Testis (tissue), 2 donors: ENCODE measurements at regions not wholly inside any gene's neighbourhood (a gene's known extent, or its start where the extent isn't known, plus 50 kb on each side); places are given as distances from the start of the nearest gene placed in this dataset.

Experiments used
- DNase-seq: peaks from one replicate; pipeline ENCODE4 v3.0.0-alpha.2; 2019
- H3K27ac ChIP-seq, 2 donors: fragments of 200-600 bp; sonication (generic); one replicate each; pipeline ENCODE4 v1.5.1; 2019
- H3K27me3 ChIP-seq: fragments of 200-600 bp; sonication (generic); one replicate; pipeline ENCODE4 v1.5.1; 2019
- H3K36me3 ChIP-seq: fragments of 200-600 bp; sonication (generic); one replicate; pipeline ENCODE4 v1.5.1; 2017; ENCODE audit warnings: low read depth; ENCODE audit errors: missing control alignments
- H3K4me1 ChIP-seq: fragments of 200-600 bp; sonication (generic); one replicate; pipeline ENCODE4 v1.5.1; 2019
- H3K4me3 ChIP-seq, 2 donors: fragments of 200-600 bp; sonication (generic); one replicate each; pipeline ENCODE4 v1.5.1; 2017 to 2019
- H3K9me3 ChIP-seq: fragments of 200-600 bp; sonication (generic); one replicate; pipeline ENCODE4 v1.5.1; 2017
- POLR2A ChIP-seq: fragments of 450-650 bp; IDR thresholded peaks from one replicate; pipeline ENCODE4 v1.6.1; 2017; ENCODE audit warnings: antibody characterized with exemption, mild to moderate bottlenecking, moderate library complexity
- WGBS, 2 donors: methylation state at CpG; one replicate each; pipeline ENCODE4 v1.1.5; 2018; 5-methylcytosine and 5-hydroxymethylcytosine counted together
- intact Hi-C: fragments of 100-400 bp; cut with DNase I; formaldehyde crosslinking; loops from one replicate; pipeline ENCODE4 v1.15.1; 2023; ENCODE audit warnings: low total_unique reads
- TF ChIP-seq, protein P1 (sequence below), 3 experiments: fragments of 450-650 bp in 2 of 3; fragments of 200-600 bp in 1 of 3; sonication (generic) in 1 of 3; IDR thresholded peaks; one replicate each; pipeline ENCODE4 v1.5.1; 2016 to 2019; ENCODE audit warnings: antibody characterized with exemption in 3 of 3, mild to moderate bottlenecking in 2 of 3, moderate library complexity in 1 of 3

GRCh38 chr3:166759736-166760513, 620.2 kb downstream of the ZBBX start:
- TF ChIP-seq, protein P1, sequence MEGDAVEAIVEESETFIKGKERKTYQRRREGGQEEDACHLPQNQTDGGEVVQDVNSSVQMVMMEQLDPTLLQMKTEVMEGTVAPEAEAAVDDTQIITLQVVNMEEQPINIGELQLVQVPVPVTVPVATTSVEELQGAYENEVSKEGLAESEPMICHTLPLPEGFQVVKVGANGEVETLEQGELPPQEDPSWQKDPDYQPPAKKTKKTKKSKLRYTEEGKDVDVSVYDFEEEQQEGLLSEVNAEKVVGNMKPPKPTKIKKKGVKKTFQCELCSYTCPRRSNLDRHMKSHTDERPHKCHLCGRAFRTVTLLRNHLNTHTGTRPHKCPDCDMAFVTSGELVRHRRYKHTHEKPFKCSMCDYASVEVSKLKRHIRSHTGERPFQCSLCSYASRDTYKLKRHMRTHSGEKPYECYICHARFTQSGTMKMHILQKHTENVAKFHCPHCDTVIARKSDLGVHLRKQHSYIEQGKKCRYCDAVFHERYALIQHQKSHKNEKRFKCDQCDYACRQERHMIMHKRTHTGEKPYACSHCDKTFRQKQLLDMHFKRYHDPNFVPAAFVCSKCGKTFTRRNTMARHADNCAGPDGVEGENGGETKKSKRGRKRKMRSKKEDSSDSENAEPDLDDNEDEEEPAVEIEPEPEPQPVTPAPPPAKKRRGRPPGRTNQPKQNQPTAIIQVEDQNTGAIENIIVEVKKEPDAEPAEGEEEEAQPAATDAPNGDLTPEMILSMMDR (IDR thresholded peaks at IDR 0.05) = no peak
- no peak for TF ChIP-seq POLR2A
- 61 to 63% methylated on average over 9 of the region's 9 CpGs for WGBS, 2 donors

GRCh38 chr3:166752214-166752613, 627.9 kb downstream of the ZBBX start:
- Histone ChIP-seq H3K4me1 (no peaks in the 10 kb centered on the region), H3K4me3 (no peak overlapping the region), H3K9me3 (no peaks in the 10 kb centered on the region), H3K27ac (no peak overlapping the region), H3K36me3 (no peaks in the 10 kb centered on the region), H3K27me3 (no peaks in the 10 kb centered on the region)
- no peak for DNase-seq
- no peak for TF ChIP-seq POLR2A
- TF ChIP-seq, protein P1 (IDR thresholded peaks at IDR 0.05) = no peak
- intact Hi-C loops = no loop called here
- 82 to 92% methylated on average over 2 of the region's 2 CpGs for WGBS, 2 donors

More at GRCh38 chr3:166759736-166760513, 620.2 kb downstream of the ZBBX start:
- DNase-seq = no peak
- Histone ChIP-seq H3K27ac (no peak overlapping the region), H3K27me3 (no peaks in the 10 kb centered on the region), H3K36me3 (no peaks in the 10 kb centered on the region), H3K4me1 (no peaks in the 10 kb centered on the region), H3K9me3 (no peaks in the 10 kb centered on the region), H3K4me3 (no peak overlapping the region)
- intact Hi-C loops = no loop called here

GRCh38 chr3:166743481-166744134, 636.5 kb downstream of the ZBBX start:
- no peaks in the 10 kb centered on the region for H3K36me3 ChIP-seq
- WGBS, 2 donors = 38 to 42% methylated on average over 2 of the region's 2 CpGs
- H3K4me1 ChIP-seq = no peaks in the 10 kb centered on the region
- intact Hi-C loops = no loop called here
- no peak overlapping the region for H3K4me3 ChIP-seq
- no peaks in the 10 kb centered on the region for H3K9me3 ChIP-seq
- DNase-seq = no peak
- TF ChIP-seq POLR2A = no peak
- TF ChIP-seq, protein P1 (IDR thresholded peaks at IDR 0.05) = no peak
- H3K27ac ChIP-seq = no peak overlapping the region
- H3K27me3 ChIP-seq = no peaks in the 10 kb centered on the region

DNA sequence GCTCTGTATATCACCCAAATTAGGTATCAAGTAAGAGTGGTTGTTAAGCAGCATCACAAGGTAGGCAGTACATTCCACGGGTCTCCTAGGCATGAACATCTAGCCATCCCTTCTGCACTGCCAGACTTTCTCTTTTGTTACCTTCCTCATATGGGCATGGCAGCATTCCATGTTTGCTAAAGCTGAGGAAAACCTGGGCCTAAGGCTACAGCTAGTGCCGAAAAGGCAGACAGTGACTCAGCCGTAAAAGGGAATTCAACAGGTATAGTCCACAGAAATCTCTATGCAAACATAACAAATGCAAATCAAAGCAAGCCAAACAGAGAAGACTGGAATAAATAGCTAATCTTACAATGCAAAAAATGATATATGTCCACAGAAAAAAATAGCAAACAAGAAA, 645.4 kb downstream of the ZBBX start:
- intact Hi-C loops = no loop called here
- Histone ChIP-seq H3K27me3 (no peaks in the 10 kb centered on the region), H3K4me3 (no peak overlapping the region), H3K4me1 (no peaks in the 10 kb centered on the region), H3K27ac (no peak overlapping the region), H3K36me3 (no peaks in the 10 kb centered on the region), H3K9me3 (no peaks in the 10 kb centered on the region)
- no peak for TF ChIP-seq POLR2A
- TF ChIP-seq, protein P1 (IDR thresholded peaks at IDR 0.05) = no peak
- WGBS, 2 donors = 93 to 96% methylated on average over 3 of the region's 3 CpGs
- no peak for DNase-seq
